ENCODE measurements at regions not wholly inside any gene's neighbourhood (a gene's known extent, or its start where the extent isn't known, plus 50 kb on each side); places are given as distances from the start of the nearest gene placed in this dataset.

- TF ChIP-seq CTCF (IDR thresholded peaks at IDR 0.05) = no peak
- no peak for TF ChIP-seq POLR2A (IDR thresholded peaks at IDR 0.05)
These were observed 261.3 kb downstream of the QDPR start for GRCh38 chr4:17250591-17250990.
